ENCODE measurements at regions not wholly inside any gene's neighbourhood (a gene's known extent, or its start where the extent isn't known, plus 50 kb on each side); places are given as distances from the start of the nearest gene placed in this dataset.

- no peak for TF ChIP-seq CTCF (conservative IDR thresholded peaks at IDR 0.05 in 1 of 2, IDR thresholded peaks at IDR 0.05 in 1 of 2; ENCODE audit: extremely low read depth in 1 of 2, insufficient read depth in 1 of 2, low read depth in 1 of 2, low read length in 2 of 2)
- TF ChIP-seq EZH2 (IDR thresholded peaks at IDR 0.05; ENCODE audit: borderline replicate concordance, low read length): no peak
These were observed 387.7 kb upstream of the CHD1 start for GRCh38 chr5:99316484-99316883.

All from mammary epithelial cell (primary cell).